ENCODE measurements at regions not wholly inside any gene's neighbourhood (a gene's known extent, or its start where the extent isn't known, plus 50 kb on each side); places are given as distances from the start of the nearest gene placed in this dataset.

DNA sequence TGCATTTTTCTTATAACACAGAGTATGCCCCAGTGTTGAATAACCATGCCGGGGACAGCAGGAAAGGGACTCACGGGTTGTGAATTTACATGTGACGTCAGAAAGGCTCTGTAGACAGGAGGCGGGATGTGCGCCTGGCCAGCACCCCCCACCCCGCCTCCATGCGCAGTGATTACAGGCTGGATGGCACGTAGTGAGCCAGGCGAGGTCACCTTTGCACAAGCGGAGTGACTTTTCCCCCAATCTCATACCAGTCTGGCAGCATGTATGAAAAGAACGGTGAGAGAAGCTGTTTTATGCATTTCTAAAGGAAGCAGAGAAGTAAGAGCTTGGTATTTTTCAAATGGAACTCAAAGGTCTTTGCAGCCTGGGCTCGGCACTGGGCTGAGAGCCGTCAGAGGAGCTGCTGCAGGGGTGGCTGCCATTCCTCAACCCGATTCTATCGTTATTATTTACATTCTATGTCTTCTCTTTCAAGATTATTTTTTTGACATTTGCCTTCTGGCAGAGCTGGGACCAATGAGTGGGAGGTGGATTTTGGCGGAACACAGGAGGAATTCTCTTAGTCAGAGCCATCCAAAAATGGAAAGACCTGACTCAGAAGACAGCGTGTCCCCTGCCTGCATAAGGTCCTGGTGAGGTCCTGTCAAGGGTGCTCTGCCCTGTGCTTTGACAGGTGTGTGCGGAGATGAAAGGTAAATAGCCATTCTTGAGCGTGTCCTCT, 115.6 kb upstream of the SLC45A1 start:
- ATAC-seq: no peak

DNA sequence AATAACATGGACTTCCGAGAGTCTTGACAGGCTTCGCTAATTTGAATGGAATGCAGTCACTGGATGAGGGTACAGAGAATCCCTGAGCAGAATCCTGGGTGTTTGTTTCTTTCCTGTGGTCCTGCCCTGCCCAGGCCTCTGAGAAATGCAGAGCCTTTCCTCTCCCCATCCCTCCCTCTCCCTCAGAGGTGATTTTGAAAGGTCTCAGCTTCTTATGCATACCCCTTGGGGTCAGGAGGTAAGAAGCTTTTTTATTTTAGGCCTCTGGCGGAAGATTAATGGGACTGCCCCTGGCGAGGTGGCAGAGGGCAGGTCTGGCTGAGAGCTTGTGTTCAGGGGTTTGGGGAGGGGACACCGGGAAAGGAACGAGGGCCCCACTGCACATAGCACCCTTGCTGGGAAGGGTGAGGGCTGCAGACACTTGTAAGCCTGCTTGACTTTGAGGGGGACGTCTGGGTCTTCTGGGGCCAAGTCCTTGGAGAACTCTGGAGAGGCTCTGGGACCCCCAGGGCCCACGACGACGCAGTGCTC, 116.5 kb upstream of the SLC45A1 start:
- no peak for ATAC-seq

DNA sequence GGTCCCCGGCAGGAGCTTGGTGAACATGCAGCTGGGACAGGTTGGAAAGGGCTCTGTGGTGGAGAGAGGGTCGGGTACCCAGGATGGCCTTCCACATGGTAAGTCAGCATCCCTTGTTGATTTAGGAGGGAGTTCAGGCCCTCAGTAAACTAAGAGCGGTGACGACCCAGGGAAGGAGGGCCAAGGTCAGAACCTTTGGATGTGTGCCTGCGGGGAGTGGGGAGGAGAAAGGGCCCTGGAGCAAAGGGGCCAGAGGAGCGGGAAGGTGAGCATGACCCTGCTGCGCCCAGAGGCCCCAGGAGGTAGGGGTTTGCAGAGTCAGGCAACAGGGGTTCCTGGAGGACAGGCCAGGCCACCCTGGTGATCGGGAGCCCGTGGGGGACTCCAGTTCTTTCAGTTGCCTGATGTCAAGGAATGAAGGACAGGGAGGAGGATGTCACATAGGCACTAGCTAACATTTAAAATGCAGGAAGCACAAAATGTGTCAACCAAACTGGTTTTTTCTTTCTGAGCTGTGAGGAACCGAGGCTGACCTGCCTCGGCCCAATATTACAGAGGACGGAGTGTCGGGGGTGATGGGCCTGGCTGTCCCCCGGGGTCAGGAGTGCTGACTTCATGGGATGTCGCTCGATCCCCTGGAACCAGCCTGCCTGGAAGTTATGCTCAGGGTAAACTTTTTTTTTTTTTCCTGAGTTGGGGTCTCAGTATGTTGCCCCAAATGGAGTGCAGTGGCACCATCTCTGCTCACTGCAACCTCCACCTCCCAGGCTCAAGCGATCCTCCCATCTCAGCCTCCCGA, 117.4 kb upstream of the SLC45A1 start:
- no peak for ATAC-seq

DNA sequence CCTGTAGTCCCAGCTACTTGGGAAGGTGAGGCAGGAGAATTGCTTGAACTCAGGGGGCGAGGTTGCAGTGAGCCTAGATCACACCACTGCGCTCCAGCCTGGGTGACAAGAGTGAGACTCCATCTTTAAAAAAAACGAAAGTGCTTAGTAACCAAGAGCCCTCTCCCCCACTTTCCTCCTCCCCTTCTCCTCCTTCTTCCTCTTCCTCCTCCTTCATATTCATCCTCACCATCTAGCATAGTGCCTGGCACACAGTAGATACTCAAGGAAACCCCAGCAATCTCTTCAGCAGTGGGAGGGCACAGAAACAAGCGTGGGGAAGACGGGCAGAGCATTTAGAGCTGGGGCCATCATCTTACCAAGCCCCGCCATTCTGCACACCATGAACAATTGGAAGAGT, 119.4 kb upstream of the SLC45A1 start:
- ATAC-seq: no peak

DNA sequence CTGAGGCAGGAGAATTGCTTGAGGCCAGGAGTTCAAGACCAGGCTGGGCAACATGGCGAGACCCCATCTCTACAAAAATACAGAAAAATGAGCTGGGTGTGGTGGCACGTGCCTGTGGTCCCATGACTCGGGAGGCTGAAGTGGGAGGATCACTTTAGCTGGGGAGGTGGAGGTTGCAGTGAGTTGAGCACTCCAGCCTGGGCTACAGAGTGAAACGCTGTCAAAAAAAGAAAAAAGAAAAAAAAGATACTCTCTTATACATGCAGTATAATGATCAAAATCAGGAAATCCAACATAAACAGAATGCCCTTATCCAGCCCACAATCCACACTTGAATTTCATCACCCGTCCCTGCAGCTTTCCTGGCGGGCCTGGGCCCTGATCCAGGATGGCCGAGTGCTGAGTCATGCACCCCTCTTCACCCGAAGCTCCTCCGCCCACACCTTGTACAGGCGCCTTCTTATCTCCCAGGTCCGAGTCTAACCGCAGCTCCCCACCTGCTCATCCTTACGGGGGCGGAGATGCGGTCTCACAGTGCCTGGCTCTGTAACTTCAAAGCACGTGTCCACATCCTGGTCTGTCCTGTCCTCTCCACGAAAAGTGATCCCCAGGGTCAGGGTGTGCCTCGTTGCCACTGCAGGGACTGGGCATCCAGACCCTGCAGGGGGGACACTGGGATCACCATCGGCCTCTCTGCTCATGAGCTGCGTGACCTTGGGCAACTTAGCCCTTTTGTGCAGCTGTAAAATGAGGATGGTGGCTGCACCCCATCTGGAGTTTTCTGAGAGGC, 120.2 kb upstream of the SLC45A1 start:
- no peak for ATAC-seq

DNA sequence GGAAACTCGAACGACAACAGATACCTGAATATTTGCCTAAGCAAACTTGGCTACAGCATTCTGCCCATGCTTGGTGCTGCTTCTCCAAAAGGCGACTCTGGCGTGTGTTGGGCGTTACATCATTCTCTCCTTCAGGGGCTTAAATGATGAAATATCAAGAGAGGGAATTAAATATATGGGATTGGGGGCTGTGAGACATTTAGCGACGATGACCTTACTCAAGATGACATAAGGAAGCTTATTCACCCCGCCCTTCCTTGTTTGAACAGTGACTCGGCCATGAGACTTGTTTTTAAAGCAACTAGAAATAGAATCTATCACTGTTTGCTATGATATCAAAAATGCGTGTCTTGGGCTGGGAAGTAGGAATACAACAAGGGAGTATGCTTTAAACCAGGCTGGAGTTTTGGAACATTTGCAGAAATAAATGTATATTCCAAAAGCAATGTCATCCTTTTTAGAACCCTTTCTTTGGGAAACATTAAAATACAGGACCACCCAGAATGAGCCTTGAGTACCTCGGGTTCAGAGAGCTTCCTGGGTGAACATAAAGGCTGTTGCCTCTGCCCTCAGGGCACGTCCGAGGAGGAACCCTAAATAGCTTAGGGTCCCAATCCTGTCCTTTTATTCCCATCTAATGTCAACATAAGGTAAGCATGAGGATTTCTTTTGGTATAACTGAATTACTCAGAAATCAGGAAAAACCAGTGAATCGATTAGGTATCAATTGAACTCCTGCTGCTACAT, 123.3 kb upstream of the SLC45A1 start:
- no peak for ATAC-seq

DNA sequence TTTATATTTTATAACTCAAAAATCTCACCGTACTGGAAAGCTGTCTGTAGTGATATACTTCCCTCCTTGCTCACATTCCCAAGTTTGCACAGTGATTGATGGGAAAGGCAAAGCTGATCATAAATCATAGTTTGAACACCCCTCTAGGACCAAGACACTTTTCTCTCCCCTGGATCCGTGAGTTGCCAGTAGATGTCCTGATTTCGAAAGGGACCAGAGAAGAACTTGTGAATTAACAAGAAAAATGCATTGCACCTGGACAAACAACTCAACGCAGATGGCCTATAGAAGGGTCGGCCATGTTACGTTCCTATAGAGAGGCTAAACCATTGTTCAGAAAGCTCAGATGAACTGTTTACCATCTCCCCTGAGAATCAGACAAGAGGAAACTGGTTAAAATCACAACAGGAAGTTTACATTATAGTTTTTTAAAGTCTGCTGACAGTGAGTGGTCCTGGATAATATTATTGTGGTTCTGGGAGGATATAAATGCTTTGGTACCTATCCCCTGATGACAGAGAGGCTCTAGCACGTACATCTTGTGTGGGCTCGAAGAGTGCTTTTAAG, 124.0 kb upstream of the SLC45A1 start:
- no peak for ATAC-seq

DNA sequence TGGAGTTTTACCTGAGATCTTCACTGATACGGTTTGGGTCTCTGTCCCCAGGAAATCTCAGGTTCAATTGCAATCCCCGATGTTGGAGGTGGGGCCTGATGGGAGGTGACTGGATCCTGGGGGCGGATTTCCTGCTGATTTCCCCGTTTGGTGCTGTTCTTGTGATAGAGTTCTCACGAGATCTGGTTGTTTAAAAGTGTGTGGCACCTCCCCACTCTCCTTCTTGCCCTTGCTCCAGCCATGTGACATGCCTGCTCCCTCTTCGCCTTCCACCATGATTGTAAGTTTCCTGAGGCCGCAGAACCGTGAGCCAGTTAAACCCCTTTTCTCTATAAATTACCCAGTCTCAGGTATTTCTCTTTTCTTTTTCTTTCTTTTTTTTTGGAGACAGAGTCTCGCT, 126.4 kb upstream of the SLC45A1 start:
- ATAC-seq: no peak

DNA sequence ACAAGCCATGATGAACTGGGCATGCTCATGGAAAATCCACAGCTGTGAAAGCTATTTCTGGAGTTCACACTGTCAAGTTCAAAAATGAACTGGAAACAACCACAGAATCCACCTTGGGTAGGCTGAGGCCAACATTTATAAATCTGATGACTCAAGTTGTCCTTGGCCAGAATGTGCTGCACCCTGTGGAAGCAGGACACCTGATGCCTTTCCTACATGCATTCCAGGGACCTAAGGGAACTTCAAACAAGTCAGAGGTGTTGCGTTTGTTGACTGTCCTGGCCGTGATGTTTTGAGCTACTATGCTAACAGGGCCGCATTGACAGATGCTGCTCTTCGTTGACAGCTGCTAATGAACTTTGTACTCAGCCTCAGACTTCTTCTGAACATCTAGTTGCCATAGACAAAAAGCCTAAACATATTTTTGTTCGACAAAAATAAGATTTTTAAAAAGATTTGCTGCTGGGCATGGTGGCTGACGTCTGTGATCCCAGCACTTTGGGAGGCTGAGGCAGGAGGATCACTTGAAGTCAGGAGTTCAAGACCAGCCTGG, 127.9 kb upstream of the SLC45A1 start:
- ATAC-seq: no peak

DNA sequence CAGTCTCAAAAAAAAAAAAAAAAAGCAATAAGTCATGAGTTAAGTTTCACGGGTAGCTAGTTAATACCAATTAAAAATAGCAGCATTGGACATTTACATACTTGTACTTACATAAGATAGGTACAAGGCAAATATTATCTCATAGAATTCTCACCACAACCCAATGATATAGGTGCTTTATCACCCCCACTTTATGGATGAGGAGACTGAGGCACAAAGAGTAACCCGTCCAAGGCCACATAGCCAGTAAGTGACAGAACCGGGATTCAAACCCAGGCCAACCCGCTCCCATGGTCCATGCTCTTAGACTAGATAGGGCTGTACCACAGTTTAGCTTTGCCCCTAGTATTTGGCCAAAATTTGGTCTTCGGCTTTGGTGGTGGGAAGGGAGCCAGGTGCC, 132.5 kb upstream of the SLC45A1 start:
- no peak for ATAC-seq

DNA sequence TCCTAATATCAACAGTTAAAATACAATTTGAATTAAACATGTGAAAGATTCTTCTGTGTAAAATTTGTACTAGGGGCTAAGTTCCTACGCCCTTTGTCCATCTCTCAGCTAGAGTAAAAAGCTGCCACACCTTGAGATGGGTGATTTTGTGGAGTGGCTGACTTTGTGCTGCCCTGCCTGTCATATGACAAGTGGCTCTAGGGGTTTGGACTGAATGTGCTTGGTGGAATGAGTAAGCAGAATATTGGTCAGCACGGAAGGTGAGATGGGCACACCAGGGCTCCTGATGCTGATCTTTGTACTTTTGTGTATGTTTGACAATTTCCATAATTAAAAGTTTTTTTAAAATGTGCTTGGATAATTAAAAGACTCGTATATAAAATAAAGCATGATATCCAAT, 133.6 kb upstream of the SLC45A1 start:
- ATAC-seq: no peak

DNA sequence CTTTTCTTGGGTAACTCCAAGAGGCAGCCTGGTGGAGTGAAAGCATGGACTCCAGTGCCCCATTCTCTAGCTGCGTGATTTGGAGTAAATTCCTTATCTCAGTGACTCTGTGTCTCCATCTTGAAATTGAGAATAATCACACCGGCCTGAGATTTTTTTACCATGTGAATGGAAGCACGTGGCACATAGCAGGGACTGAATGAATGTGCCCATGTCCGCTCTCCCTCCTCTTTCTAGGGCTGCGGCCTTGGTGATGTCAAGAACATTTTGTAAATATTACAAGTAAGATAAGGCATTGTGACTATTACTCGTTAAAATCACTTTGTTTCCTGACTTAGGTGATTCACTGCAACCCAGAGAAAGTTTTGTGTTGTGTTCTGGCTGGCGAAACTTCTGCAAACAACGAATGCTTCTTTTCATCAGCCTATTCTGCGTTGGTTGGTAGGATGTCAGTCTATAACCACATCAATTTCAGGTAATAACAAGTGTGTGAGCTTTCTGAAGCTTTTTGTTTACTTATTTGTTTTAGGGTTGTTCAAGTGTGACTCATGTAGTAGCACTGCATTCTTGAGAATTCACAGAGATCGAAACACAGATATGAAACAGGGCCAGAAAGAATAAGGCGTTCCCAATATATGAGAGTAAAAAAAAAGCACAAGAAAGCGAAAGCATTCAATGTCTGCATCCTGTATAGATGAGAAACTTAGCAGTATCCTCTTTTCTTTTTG, 135.7 kb upstream of the SLC45A1 start:
- ATAC-seq: peak; percentile 79 to 80

DNA sequence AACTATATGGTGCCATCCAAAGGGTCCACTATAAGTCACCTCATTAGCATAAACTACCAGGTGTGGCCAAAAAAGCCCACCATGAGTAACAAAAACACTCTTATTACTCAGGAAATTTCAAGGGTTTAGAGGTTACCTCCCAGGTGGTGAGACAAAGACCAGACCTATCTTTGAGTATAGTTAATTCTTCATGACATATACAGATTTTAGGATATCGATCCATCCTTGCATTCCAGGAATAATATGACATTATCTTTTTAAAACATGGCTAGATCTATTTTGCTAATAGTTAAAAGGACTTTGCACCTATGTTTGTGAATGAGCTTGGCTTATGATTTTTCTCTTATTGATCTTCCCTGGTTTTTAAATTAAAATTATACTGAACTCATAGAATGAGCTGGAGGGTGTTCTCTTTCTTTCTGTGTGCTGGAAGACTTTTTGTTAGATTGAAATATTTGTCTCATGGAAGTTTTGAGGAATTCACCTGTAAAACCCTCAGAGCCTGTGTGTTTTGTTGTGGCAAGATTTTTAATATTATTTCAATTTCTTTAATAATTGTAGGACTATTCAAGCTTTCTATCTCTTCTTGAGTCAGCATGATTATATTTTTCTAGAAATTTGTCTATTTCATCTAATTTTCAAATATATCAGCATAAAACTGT, 138.7 kb upstream of the SLC45A1 start:
- ATAC-seq: no peak

DNA sequence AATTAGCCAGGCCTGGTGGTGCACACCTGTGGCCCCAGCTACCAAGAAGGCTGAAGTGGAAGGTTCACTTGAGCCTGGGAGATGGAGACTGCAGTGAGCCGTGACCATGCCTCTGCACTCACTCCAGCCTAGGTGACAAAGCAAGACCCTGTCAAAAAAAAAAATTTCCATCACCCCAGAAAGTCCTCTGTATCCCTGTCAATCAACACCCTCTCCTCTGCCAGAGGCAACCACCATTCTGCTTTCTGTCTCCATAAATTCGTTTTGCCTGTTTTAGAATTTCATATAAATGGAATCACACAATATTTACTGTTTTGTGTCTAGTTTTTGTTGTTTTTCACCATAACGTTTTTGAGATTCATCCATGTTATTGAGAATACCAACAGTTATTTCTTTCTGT, 141.6 kb upstream of the SLC45A1 start:
- no peak for ATAC-seq

DNA sequence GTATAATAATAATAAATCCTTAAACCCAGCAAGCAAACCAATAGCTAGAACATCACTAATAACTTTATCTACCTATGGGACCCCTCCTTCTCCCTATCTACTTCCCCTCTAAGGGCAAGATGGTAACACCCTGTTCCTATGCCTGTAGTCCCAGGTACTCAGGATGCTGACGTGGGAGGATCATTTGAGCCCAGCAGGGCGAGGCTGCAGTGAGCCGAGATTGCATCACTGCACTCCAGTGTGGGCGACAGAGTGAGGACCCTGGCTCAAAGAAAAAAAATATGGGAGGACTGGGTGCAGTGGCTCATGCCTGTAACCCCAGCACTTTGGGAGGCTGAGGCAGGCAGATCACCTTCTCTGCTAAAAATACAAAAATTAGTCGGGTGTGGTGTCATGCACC, 143.1 kb upstream of the SLC45A1 start:
- ATAC-seq: no peak

DNA sequence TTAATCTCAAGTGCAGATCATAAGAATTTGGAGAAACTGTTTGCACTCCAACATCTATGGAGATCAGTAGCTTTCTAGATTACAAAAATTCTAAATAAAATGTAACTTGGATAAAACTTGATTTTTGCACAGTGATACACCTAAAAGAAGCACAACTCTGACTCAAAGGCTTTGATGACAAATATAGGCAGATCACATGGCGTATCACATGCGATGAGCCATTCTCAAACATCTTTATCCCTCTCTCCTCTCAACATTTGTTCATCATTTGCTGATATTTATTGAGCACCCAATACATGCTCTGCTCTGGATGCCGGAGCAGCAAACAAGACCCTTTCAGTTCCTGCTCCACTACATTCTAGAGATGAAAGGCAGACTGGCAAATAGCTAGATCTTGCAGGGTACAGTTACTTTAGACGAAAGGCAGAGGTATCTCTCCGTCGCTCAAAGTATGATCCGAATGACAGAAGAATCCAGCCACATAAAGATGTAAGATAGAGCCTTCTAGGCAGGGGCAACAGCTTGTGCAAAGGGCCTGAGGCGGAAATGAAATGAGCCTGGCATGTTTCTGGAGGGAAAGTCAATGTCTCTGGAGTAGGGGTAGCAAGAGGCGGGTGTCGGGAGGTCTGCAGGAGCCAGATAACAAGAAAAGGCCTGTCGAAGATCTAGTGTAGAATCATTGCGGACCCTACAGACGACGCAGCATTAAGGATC, 145.8 kb upstream of the ERRFI1 start:
- ATAC-seq: no peak

DNA sequence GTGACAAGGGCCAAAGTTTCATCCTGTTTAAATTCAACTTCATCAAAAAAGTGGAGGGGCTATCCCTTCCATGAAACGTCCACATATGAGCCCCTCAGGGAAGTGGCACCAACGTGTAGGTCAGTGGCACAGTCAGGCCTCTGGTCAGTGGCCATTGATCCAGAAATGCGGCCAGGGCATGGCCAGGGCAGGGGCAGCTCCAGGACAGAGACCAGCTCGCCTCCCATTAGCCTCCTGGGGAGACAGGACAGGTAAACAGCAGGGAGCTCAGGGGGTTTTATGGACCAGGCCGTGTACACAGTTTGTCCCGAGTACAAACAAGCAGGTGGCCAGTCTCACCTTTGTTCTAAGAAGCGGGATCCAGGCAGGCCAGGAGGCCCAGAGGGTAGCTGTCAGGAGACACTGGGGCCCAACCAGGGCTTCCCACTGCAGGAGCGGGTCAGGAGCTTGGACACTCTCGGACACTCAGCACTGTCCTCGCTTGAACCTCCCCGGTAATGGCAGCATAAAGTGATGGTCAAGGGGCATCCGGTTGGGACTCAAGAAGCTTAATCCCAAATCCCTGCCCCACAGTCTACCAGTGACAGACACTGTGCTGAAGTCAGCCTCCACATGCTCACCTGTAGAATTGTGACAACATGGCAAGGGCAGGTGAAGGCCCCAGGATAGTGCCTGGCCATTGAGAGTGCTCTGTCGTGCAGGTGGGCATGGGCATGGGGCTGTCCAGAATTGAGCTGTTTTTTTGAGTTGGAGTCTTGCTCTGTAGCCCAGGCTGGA, 144.1 kb upstream of the ERRFI1 start:
- ATAC-seq: no peak

DNA sequence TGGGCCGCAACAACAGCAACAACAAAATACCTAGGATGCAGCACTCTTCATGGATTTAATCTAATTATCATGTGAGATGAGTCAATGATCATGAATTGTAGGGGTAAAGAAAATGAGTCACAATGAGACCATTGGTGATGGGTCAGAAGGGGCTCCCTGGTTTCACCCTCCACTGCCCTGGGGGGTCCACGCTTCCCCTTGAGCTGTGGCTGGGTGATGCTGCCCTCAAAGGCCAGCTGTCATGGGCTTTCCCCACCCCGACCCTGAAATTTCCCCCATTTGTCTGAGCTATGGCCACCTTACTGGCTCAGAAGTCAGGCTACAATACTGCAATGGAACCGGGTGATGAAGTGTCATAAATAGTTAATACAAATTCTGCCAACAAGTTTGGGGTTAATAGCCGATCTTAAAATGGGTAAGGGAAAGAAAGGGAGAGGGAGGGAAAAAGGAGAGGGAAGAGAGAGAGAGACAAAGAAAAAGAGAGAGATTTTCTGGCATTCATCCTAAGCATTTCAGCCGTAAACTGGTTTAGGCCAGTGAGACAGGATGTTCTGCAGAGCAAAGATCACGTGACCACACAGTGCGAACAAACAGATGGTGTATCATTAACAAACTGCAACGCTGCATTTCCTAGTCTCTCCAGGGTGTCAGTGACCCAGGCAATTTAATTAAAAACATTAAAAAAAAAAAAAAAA, 143.4 kb upstream of the ERRFI1 start:
- peak; percentile 61 to 70 for ATAC-seq

Data from activated CD4-positive, CD25-positive, alpha-beta regulatory T cell treated with anti-CD3 and anti-CD28 coated beads, Interleukin-2, amount 50 U/mL, for 24 hours (primary cell).